Activated B cell treated with CpG ODN at 0.5 μM for 24 hours (primary cell): ENCODE measurements at regions not wholly inside any gene's neighbourhood (a gene's known extent, or its start where the extent isn't known, plus 50 kb on each side); places are given as distances from the start of the nearest gene placed in this dataset.
"Not testable (repeated sequence)": the region's sequence is repeated elsewhere in the genome, so short reads cannot be mapped to it uniquely, and the experiment has no call there.

ENCODE experiments used
- ATAC-seq: fragments of 200-7000 bp; cut with Tn5 transposase; one replicate; pipeline ENCODE4 v1.10.0; 2021; ENCODE audit warnings: low read depth, mild to moderate bottlenecking, moderate library complexity
- CTCF ChIA-PET: fragments of 350-600 bp; sonication (Branson Sonifier 250); formaldehyde crosslinking; loops from one replicate; lab custom pipeline; 2021; ENCODE audit warnings: antibody characterized with exemption; lab: Charles Lee
- POLR2A ChIA-PET: fragments of 350-600 bp; sonication (Branson Sonifier 250); formaldehyde crosslinking; loops from one replicate; lab custom pipeline; 2021; ENCODE audit warnings: antibody characterized with exemption; lab: Charles Lee
- DNase-seq: peaks from one replicate; pipeline ENCODE4 v3.0.0; 2022
- H3K27ac Mint-ChIP-seq: one replicate; pipeline ENCODE4 v1.8.0; 2020; ENCODE audit warnings: mixed read lengths
- H3K27me3 Mint-ChIP-seq: one replicate; pipeline ENCODE4 v1.8.0; 2021; ENCODE audit warnings: mixed read lengths
- H3K36me3 Mint-ChIP-seq: one replicate; pipeline ENCODE4 v1.8.0; 2021; ENCODE audit warnings: low read depth, mixed read lengths
- H3K4me1 Mint-ChIP-seq: one replicate; pipeline ENCODE4 v1.8.0; 2021; ENCODE audit warnings: mixed read lengths
- H3K4me3 Mint-ChIP-seq: one replicate; pipeline ENCODE4 v1.8.0; 2020; ENCODE audit warnings: mild to moderate bottlenecking, mixed read lengths
- H3K9me3 Mint-ChIP-seq: one replicate; pipeline ENCODE4 v1.8.0; 2020; ENCODE audit warnings: mixed read lengths
- CTCF ChIP-seq: fragments of 200-600 bp; IDR thresholded peaks from one replicate; pipeline ENCODE4 v1.8.0; 2022; ENCODE audit warnings: antibody characterized with exemption, mild to moderate bottlenecking
- intact Hi-C: fragments of 100-400 bp; cut with micrococcal nuclease; formaldehyde crosslinking; loops from one replicate; pipeline ENCODE4 v1.15.1; 2024

- no peaks in the 10 kb centered on the region for H3K4me1 Mint-ChIP-seq
- no peak overlapping the region for H3K4me3 Mint-ChIP-seq
- H3K9me3 Mint-ChIP-seq, result peaks cover 2% of the 10 kb centered on the region
- no peak for ATAC-seq
- no peaks in the 10 kb centered on the region for H3K27me3 Mint-ChIP-seq
- CTCF ChIA-PET, result no interaction called here
- H3K36me3 Mint-ChIP-seq, result no peaks in the 10 kb centered on the region
- no peak for DNase-seq
- no peak for TF ChIP-seq CTCF
- POLR2A ChIA-PET, result no interaction called here
- intact Hi-C loops, result no loop called here
- no peak overlapping the region for H3K27ac Mint-ChIP-seq
These were observed 218.7 kb upstream of the FERMT1 start for GRCh38 chr20:6341491-6341890.

- no peak overlapping the region for H3K27ac Mint-ChIP-seq
- no peak overlapping the region for H3K4me3 Mint-ChIP-seq
- no peaks in the 10 kb centered on the region for H3K4me1 Mint-ChIP-seq
- intact Hi-C loops, result no loop called here
- H3K36me3 Mint-ChIP-seq, result no peaks in the 10 kb centered on the region
- CTCF ChIA-PET, result no interaction called here
- H3K27me3 Mint-ChIP-seq, result no peaks in the 10 kb centered on the region
- TF ChIP-seq CTCF, result no peak
- ATAC-seq (no peak), DNase-seq (no peak)
- POLR2A ChIA-PET, result no interaction called here
- no peaks in the 10 kb centered on the region for H3K9me3 Mint-ChIP-seq
These were observed 216.3 kb upstream of the FERMT1 start for GRCh38 chr20:6339176-6339575.

- ATAC-seq (no peak), DNase-seq (no peak)
- TF ChIP-seq CTCF, result no peak
- Mint-ChIP-seq H3K9me3 (peaks cover 6% of the 10 kb centered on the region), H3K4me1 (no peaks in the 10 kb centered on the region), H3K27ac (no peak overlapping the region), H3K4me3 (no peak overlapping the region), H3K27me3 (no peaks in the 10 kb centered on the region), H3K36me3 (no peaks in the 10 kb centered on the region)
- ChIA-PET POLR2A (no interaction called here), CTCF (no interaction called here)
- intact Hi-C loops, result no loop called here
These were observed 210.3 kb upstream of the FERMT1 start for GRCh38 chr20:6333110-6333509.

GRCh38 chr20:6321235-6321634 is 198.4 kb upstream of the FERMT1 start:
- POLR2A ChIA-PET, result interaction anchor here (0.7 kb wide), 1 partner anchor 147 kb away, joined by 3 read pairs; no protein-coding TSS in a partner anchor

GRCh38 chr20:6311841-6312655 is 189.2 kb upstream of the FERMT1 start:
- no peak overlapping the region for H3K27ac Mint-ChIP-seq
- no peak overlapping the region for H3K4me3 Mint-ChIP-seq
- peaks cover 14% of the 10 kb centered on the region for H3K9me3 Mint-ChIP-seq
- POLR2A ChIA-PET, result no interaction called here
- H3K27me3 Mint-ChIP-seq, result no peaks in the 10 kb centered on the region
- DNase-seq (no peak), ATAC-seq (no peak)
- no peak for TF ChIP-seq CTCF
- CTCF ChIA-PET, result no interaction called here
- intact Hi-C loops, result no loop called here
- H3K36me3 Mint-ChIP-seq, result no peaks in the 10 kb centered on the region
- H3K4me1 Mint-ChIP-seq, result no peaks in the 10 kb centered on the region

More at GRCh38 chr20:6321235-6321634, 198.4 kb upstream of the FERMT1 start:
- H3K27me3 Mint-ChIP-seq, CTCF ChIA-PET, H3K27ac Mint-ChIP-seq, H3K36me3 Mint-ChIP-seq, H3K9me3 Mint-ChIP-seq, H3K4me3 Mint-ChIP-seq, ATAC-seq, intact Hi-C loops, DNase-seq, H3K4me1 Mint-ChIP-seq: not testable (repeated sequence)
